Spleen (tissue), 11 donors: ENCODE measurements at regions not wholly inside any gene's neighbourhood (a gene's known extent, or its start where the extent isn't known, plus 50 kb on each side); places are given as distances from the start of the nearest gene placed in this dataset.

Experiments
- DNase-seq: peaks from one replicate; pipeline ENCODE4 v3.0.0-alpha.2; 2020
- H3K27ac ChIP-seq, 8 donors: fragments of 200-600 bp; sonication (generic) in 7 of 8; 1 replicate in 4 of 8; 2 replicates in 4 of 8; pipeline versions ENCODE4 v1.5.0 to v1.8.0; 2016 to 2021; ENCODE audit warnings: inconsistent platforms in 4 of 8, mild to moderate bottlenecking in 4 of 8, moderate library complexity in 1 of 8
- H3K27me3 ChIP-seq, 7 donors: fragments of 200-600 bp; sonication (generic) in 6 of 7; replicated peaks in 1 of 7; 1 replicate in 4 of 7; 2 replicates in 3 of 7; pipeline versions ENCODE4 v1.5.0 to v1.8.0; 2016 to 2021; ENCODE audit warnings: inconsistent platforms in 3 of 7, mild to moderate bottlenecking in 1 of 7
- H3K36me3 ChIP-seq, 6 donors: fragments of 200-600 bp; sonication (generic) in 5 of 6; 1 replicate in 4 of 6; 2 replicates in 2 of 6; pipeline versions ENCODE4 v1.5.0 to v1.8.0; 2016 to 2021; ENCODE audit warnings: inconsistent platforms in 2 of 6
- H3K4me1 ChIP-seq, 6 donors: fragments of 200-600 bp; sonication (generic) in 5 of 6; 1 replicate in 3 of 6; 2 replicates in 3 of 6; pipeline versions ENCODE4 v1.5.0 to v1.8.0; 2016 to 2021; ENCODE audit warnings: inconsistent platforms in 3 of 6
- H3K4me3 ChIP-seq, 8 donors: fragments of 200-600 bp; sonication (generic) in 7 of 8; 1 replicate in 4 of 8; 2 replicates in 4 of 8; pipeline versions ENCODE4 v1.5.0 to v1.8.0; 2016 to 2021; ENCODE audit warnings: inconsistent platforms in 4 of 8, mild to moderate bottlenecking in 4 of 8, moderate library complexity in 2 of 8
- H3K9me3 ChIP-seq, 8 donors: fragments of 200-600 bp; sonication (generic) in 7 of 8; 1 replicate in 4 of 8; 2 replicates in 4 of 8; pipeline versions ENCODE4 v1.5.0 to v1.8.0; 2016 to 2021; ENCODE audit warnings: inconsistent platforms in 4 of 8
- CTCF ChIP-seq, 11 experiments: fragments of 200-600 bp in 7 of 11; fragments of 450-650 bp in 4 of 11; sonication (generic) in 4 of 11; IDR thresholded peaks in 8 of 11; conservative IDR thresholded peaks in 3 of 11; 1 replicate in 7 of 11; 2 replicates in 4 of 11; pipeline versions ENCODE4 v1.4.0 to v1.8.0; 2016 to 2021; ENCODE audit warnings: antibody characterized with exemption in 11 of 11, inconsistent platforms in 4 of 11, mild to moderate bottlenecking in 1 of 11
- POLR2A ChIP-seq, 3 donors: fragments of 450-650 bp; IDR thresholded peaks; one replicate each; pipeline ENCODE4 v1.5.1; 2017; ENCODE audit warnings: antibody characterized with exemption in 3 of 3, mild to moderate bottlenecking in 1 of 3
- POLR2AphosphoS5 ChIP-seq, 3 donors: sonication (generic); formaldehyde crosslinking; IDR thresholded peaks; one replicate each; pipeline ENCODE4 v1.5.1; 2017; ENCODE audit warnings: antibody characterized with exemption in 3 of 3
- WGBS, 5 donors: extraction: QIAGEN DNeasy Blood & Tissue Kit in 3 of 5; methylation state at CpG; one replicate each; pipeline versions ENCODE4 v1.1.5 to v1.1.7; 2013 to 2018; 5-methylcytosine and 5-hydroxymethylcytosine counted together
- intact Hi-C: fragments of 100-400 bp; cut with DNase I; formaldehyde crosslinking; loops from one replicate; pipeline ENCODE4 v1.15.0; 2023; ENCODE audit warnings: low total_unique reads
- donor health status: healthy with polysubstance abuse.
- donor health status: DM: no; HTN: no; CAD: no; lungs with moderate emphysema.
- donor health status: DM: no; HTN: no; CAD: no.
- donor health status: Bipolar disorder and iron deficiency.
- donor health status: healthy.
- donor health status: DM: no; HTN: no; CAD: no.
- donor health status: DM: yes; HTN: yes; CAD: no.

GRCh38 chr2:187877391-187877790, 323.2 kb upstream of the TFPI start:
- no peak overlapping the region for H3K27ac ChIP-seq
- no peak for TF ChIP-seq CTCF (IDR thresholded peaks at IDR 0.05 in 8 of 11, conservative IDR thresholded peaks at IDR 0.05 in 3 of 11)
- no peak for TF ChIP-seq POLR2A (IDR thresholded peaks at IDR 0.05)
- TF ChIP-seq POLR2AphosphoS5 (IDR thresholded peaks at IDR 0.05), result no peak
- no peak for DNase-seq
- H3K4me1 ChIP-seq, result no peaks in the 10 kb centered on the region
- no peaks in the 10 kb centered on the region for H3K27me3 ChIP-seq
- no peaks in the 10 kb centered on the region for H3K36me3 ChIP-seq
- no peak overlapping the region for H3K4me3 ChIP-seq
- no peaks in the 10 kb centered on the region for H3K9me3 ChIP-seq
- intact Hi-C loops, result no loop called here

GRCh38 chr2:187878112-187878511, 323.9 kb upstream of the TFPI start:
- TF ChIP-seq POLR2AphosphoS5 (IDR thresholded peaks at IDR 0.05) (no peak), POLR2A (IDR thresholded peaks at IDR 0.05) (no peak), CTCF (IDR thresholded peaks at IDR 0.05 in 8 of 11, conservative IDR thresholded peaks at IDR 0.05 in 3 of 11) (no peak)
- Histone ChIP-seq H3K27me3 (no peaks in the 10 kb centered on the region), H3K27ac (no peak overlapping the region), H3K9me3 (no peaks in the 10 kb centered on the region), H3K36me3 (no peaks in the 10 kb centered on the region), H3K4me1 (no peaks in the 10 kb centered on the region), H3K4me3 (no peak overlapping the region)
- WGBS, 5 donors, result 82 to 94% (median 88%) methylated on average over 1 of the region's 1 CpG
- intact Hi-C loops, result no loop called here
- no peak for DNase-seq

GRCh38 chr2:187879491-187879890, 325.3 kb upstream of the TFPI start:
- 73 to 85% (median 78%) methylated on average over 7 of the region's 7 CpGs for WGBS, 5 donors
- Histone ChIP-seq H3K4me1 (no peaks in the 10 kb centered on the region), H3K27ac (no peak overlapping the region), H3K27me3 (no peaks in the 10 kb centered on the region), H3K4me3 (no peak overlapping the region), H3K36me3 (no peaks in the 10 kb centered on the region), H3K9me3 (no peaks in the 10 kb centered on the region)
- TF ChIP-seq POLR2AphosphoS5 (IDR thresholded peaks at IDR 0.05) (no peak), CTCF (IDR thresholded peaks at IDR 0.05 in 8 of 11, conservative IDR thresholded peaks at IDR 0.05 in 3 of 11) (no peak), POLR2A (IDR thresholded peaks at IDR 0.05) (no peak)
- intact Hi-C loops, result no loop called here
- DNase-seq, result no peak

- no peak overlapping the region for H3K27ac ChIP-seq
- H3K4me1 ChIP-seq, result no peaks in the 10 kb centered on the region
- H3K36me3 ChIP-seq, result no peaks in the 10 kb centered on the region
- H3K27me3 ChIP-seq, result no peaks in the 10 kb centered on the region
- peaks cover 0 to 5% (median 0%) of the 10 kb centered on the region in 8 donors for H3K9me3 ChIP-seq
- no peak overlapping the region for H3K4me3 ChIP-seq
- TF ChIP-seq POLR2A (IDR thresholded peaks at IDR 0.05), result no peak
- intact Hi-C loops, result no loop called here
- 54 to 77% (median 74%) methylated on average over 1 of the region's 1 CpG for WGBS, 5 donors
- DNase-seq, result no peak
Measured at GRCh38 chr2:187884003-187884402, 329.8 kb upstream of the TFPI start.

GRCh38 chr2:187890690-187891089, 336.5 kb upstream of the TFPI start:
- intact Hi-C loops, result no loop called here
- H3K4me1 ChIP-seq, result no peaks in the 10 kb centered on the region

More at GRCh38 chr2:187890690-187891089, 336.5 kb upstream of the TFPI start:
- WGBS, 5 donors, result 32 to 70% (median 55%) methylated on average over 2 of the region's 2 CpGs
- H3K27ac ChIP-seq, result no peak overlapping the region
- H3K27me3 ChIP-seq, result no peaks in the 10 kb centered on the region
- H3K36me3 ChIP-seq, result no peaks in the 10 kb centered on the region
- DNase-seq, result no peak
- H3K9me3 ChIP-seq, result peaks cover 0 to 8% (median 0%) of the 10 kb centered on the region in 8 donors
- H3K4me3 ChIP-seq, result no peak overlapping the region
- no peak for TF ChIP-seq POLR2AphosphoS5 (IDR thresholded peaks at IDR 0.05)
- no peak for TF ChIP-seq POLR2A (IDR thresholded peaks at IDR 0.05)
- no peak for TF ChIP-seq CTCF (IDR thresholded peaks at IDR 0.05 in 8 of 11, conservative IDR thresholded peaks at IDR 0.05 in 3 of 11)
